PFSK-1 (cell line): ENCODE measurements at regions not wholly inside any gene's neighbourhood (a gene's known extent, or its start where the extent isn't known, plus 50 kb on each side); places are given as distances from the start of the nearest gene placed in this dataset.

ENCODE experiments used
- POLR2AphosphoS5 ChIP-seq: IDR thresholded peaks from 2 replicates; pipeline ENCODE4 v1.6.1; 2012; ENCODE audit warnings: low read depth, mild to moderate bottlenecking, control low read depth, low read length, moderate library complexity
- SIN3A ChIP-seq: IDR thresholded peaks from 2 replicates; pipeline ENCODE4 v1.6.1; 2012; ENCODE audit warnings: mild to moderate bottlenecking, low read length, moderate library complexity, borderline replicate concordance; ENCODE audit not compliant: insufficient read depth
- TF ChIP-seq, protein P1 (sequence below), 2 experiments: IDR thresholded peaks; 2 replicates each; pipeline versions ENCODE4 v1.6.1 to v1.8.0; 2011 to 2012; ENCODE audit warnings: low read depth in 2 of 2, low read length in 2 of 2, control low read depth in 1 of 2, inconsistent platforms in 1 of 2, mild to moderate bottlenecking in 1 of 2, moderate library complexity in 1 of 2; ENCODE audit not compliant: insufficient read depth in 1 of 2

DNA sequence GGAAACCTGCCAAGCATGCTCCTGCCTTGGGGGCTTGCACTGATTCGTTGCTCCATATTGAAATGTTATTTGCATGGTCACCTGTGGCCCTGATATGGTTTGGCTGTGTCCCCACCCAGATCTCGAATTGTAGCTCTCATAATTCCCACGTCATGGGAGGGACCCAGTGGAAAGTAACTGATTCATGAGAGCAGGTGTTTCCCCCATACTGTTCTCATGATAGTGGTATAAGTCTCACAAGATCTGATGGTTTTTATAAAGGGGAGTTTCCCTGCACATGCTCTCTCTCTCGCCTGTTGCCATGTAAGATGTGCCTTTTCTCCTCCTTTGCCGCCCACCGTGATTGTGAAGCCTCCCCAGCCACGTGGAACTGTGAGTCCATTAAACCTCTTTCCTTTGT is 402.4 kb downstream of the ETS1 start:
- TF ChIP-seq SIN3A, result no peak
- TF ChIP-seq, protein P1, sequence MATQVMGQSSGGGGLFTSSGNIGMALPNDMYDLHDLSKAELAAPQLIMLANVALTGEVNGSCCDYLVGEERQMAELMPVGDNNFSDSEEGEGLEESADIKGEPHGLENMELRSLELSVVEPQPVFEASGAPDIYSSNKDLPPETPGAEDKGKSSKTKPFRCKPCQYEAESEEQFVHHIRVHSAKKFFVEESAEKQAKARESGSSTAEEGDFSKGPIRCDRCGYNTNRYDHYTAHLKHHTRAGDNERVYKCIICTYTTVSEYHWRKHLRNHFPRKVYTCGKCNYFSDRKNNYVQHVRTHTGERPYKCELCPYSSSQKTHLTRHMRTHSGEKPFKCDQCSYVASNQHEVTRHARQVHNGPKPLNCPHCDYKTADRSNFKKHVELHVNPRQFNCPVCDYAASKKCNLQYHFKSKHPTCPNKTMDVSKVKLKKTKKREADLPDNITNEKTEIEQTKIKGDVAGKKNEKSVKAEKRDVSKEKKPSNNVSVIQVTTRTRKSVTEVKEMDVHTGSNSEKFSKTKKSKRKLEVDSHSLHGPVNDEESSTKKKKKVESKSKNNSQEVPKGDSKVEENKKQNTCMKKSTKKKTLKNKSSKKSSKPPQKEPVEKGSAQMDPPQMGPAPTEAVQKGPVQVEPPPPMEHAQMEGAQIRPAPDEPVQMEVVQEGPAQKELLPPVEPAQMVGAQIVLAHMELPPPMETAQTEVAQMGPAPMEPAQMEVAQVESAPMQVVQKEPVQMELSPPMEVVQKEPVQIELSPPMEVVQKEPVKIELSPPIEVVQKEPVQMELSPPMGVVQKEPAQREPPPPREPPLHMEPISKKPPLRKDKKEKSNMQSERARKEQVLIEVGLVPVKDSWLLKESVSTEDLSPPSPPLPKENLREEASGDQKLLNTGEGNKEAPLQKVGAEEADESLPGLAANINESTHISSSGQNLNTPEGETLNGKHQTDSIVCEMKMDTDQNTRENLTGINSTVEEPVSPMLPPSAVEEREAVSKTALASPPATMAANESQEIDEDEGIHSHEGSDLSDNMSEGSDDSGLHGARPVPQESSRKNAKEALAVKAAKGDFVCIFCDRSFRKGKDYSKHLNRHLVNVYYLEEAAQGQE (IDR thresholded peaks at IDR 0.05; ENCODE audit: insufficient read depth in 1 of 2, low read depth in 2 of 2, low read length in 2 of 2), result no peak
- no peak for TF ChIP-seq POLR2AphosphoS5
